PFSK-1 (cell line): ENCODE measurements at regions not wholly inside any gene's neighbourhood (a gene's known extent, or its start where the extent isn't known, plus 50 kb on each side); places are given as distances from the start of the nearest gene placed in this dataset.

Source experiments
- REST ChIP-seq, 2 experiments: IDR thresholded peaks; 2 replicates each; pipeline versions ENCODE4 v1.6.1 to v1.8.0; 2011 to 2012; ENCODE audit warnings: low read depth in 2 of 2, low read length in 2 of 2, control low read depth in 1 of 2, inconsistent platforms in 1 of 2, mild to moderate bottlenecking in 1 of 2, moderate library complexity in 1 of 2; ENCODE audit not compliant: insufficient read depth in 1 of 2
- SIN3A ChIP-seq: IDR thresholded peaks from 2 replicates; pipeline ENCODE4 v1.6.1; 2012; ENCODE audit warnings: mild to moderate bottlenecking, low read length, moderate library complexity, borderline replicate concordance; ENCODE audit not compliant: insufficient read depth
- TAF1 ChIP-seq: IDR thresholded peaks from 2 replicates; pipeline ENCODE4 v1.6.1; 2012; ENCODE audit warnings: low read length, control low read depth, borderline replicate concordance; ENCODE audit not compliant: insufficient read depth

GRCh38 chr9:85433046-85433445 is 308.7 kb downstream of the AGTPBP1 start:
- TF ChIP-seq TAF1 (no peak), REST (IDR thresholded peaks at IDR 0.05; ENCODE audit: insufficient read depth in 1 of 2, low read depth in 2 of 2, low read length in 2 of 2) (no peak), SIN3A (no peak)
